Hepatic stellate cell (primary cell): ENCODE measurements at regions not wholly inside any gene's neighbourhood (a gene's known extent, or its start where the extent isn't known, plus 50 kb on each side); places are given as distances from the start of the nearest gene placed in this dataset.
A peak's percentile ranks its signal among the peaks of the same experiment; 100 is the strongest.
"Not testable (repeated sequence)": the region's sequence is repeated elsewhere in the genome, so short reads cannot be mapped to it uniquely, and the experiment has no call there.

ENCODE experiments used
- DNase-seq: peaks from one replicate; pipeline ENCODE4 v3.0.0; 2011; ENCODE audit warnings: low spot score

- DNase-seq = no peak
These were observed 225.9 kb upstream of the PITX2 start for GRCh38 chr4:110848787-110849186.

- no peak for DNase-seq
These were observed 226.6 kb upstream of the PITX2 start for GRCh38 chr4:110849461-110849860.

GRCh38 chr4:110850461-110851442 lies 227.9 kb upstream of the PITX2 start:
- DNase-seq = no peak

- DNase-seq = no peak
These were observed 229.1 kb upstream of the PITX2 start for GRCh38 chr4:110851989-110852388.

- no peak for DNase-seq
These were observed 229.9 kb upstream of the PITX2 start for GRCh38 chr4:110852793-110853192.

DNA sequence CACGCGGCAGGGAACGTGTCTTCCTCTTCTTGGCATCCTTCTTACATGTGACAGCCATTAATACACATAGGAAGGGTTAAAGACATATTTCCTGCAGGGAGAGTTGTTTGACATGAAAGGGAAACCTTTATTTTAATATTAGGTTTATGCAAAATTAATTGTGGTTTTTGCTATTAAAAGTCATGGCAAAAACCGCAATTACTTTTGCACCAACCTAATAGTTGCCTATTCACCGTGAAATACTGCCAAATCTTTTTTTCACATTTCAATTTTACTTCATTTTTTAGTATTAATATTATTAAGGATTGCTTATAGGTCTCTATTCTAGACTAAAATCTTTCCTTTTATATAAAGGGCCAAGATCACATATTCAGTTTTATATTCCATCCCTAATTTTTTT lies 230.4 kb upstream of the PITX2 start:
- no peak for DNase-seq

- peak; percentile 12 for DNase-seq
These were observed 231.3 kb upstream of the PITX2 start for GRCh38 chr4:110854021-110854678.

- DNase-seq = no peak
These were observed 237.2 kb upstream of the PITX2 start for GRCh38 chr4:110860125-110860524.

DNA sequence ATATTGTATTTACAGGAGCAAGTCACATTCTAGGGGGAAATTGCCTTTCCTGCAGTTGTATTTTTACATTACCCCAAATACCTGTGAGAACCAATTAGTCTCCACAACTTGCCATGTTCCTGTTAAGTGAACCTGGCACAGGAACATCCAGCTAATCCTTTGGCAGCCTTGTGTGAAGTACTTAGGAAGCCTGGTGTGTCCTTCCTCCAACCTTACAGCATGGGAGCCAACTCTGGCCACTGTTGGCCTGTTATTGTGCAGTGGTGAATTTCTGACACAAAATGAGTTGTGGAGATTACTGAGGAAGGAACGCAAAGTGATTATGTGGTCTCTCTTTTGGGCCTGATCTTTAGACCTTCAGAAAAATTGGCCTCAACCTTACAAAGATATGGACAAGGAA lies 238.0 kb upstream of the PITX2 start:
- DNase-seq = no peak

DNA sequence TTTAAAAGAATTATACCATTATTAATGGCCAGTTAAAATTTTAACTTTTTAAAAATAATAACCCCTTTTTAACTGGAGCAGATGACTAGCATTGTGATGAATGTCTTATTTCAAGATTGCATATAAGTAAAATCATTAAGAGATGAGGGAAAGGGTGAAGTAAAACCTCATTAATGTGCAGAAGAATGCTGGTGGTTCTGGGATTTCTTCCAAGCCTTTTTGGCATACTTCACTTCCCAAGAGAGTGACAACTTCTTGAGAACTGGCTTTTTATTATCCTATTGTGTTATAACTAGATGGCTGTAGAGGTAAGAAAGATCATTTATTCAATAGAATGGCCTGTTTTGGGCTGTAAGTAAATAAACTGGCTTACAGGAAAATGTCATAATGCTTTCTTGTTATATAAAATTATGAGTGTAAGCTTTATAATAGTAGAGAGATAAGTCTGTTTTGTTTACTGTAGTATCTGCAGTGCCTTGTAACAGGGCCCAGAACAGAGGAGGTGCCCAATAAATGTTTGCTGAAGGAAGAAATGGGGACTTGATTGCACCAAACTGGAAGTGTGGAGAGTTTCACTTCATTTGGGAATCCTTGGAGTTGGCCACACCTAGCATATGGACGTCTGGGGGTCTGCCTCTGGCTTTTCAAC lies 242.9 kb upstream of the PITX2 start:
- DNase-seq = no peak

- no peak for DNase-seq
These were observed 244.5 kb upstream of the PITX2 start for GRCh38 chr4:110867251-110867960.

DNA sequence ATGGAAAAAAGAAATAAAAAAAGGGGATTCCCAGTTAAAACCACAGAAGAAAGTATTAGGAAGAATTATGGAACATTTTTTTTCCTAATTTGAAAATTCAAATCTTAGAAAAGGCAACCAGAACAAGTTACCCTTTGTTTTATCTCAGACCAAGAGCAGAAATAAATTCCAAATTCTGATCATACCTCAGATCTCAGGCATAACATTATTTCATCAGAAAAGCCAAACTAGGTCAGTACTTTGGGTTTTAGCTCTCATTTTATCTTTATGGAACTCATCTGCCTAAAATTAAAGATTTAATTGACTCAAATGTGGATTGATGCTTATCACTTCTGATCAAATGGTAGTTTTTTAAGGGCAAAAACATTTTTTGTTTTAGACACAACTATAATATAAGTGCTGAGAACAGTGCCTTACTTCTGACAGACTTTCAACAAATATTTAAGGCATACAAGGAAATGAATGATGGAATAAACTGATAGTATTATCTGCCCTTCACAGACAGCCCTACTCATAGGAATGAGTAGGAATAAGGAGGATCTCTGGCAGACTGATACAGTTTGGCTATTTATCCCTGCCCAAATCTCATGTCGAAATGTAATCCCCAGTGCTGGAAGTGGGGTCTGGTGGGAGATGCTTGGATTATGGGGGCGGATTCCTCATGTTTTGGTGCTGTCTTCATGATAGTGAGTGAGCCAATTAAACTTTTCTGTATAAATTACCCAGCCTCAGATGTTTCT lies 245.3 kb upstream of the PITX2 start:
- DNase-seq = no peak

DNA sequence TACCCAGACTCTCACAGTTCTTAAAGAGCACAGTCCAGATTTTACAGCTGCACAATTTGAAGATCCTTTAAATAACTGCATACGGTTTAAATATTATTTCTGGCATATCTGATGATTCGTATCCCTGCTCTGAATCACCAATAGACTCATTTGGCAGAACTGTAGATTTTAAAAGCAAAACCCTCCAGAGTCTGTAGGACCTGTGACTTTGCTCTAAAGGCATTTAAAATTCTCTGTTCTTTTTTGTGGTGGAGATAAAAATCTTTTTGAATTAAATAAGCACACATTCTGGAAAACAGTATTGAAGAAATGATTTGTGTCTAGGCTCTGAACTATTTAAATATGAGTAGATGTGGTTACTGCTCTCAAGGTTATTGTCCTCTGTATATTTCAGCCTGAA lies 246.2 kb upstream of the PITX2 start:
- peak; percentile 11 for DNase-seq

DNA sequence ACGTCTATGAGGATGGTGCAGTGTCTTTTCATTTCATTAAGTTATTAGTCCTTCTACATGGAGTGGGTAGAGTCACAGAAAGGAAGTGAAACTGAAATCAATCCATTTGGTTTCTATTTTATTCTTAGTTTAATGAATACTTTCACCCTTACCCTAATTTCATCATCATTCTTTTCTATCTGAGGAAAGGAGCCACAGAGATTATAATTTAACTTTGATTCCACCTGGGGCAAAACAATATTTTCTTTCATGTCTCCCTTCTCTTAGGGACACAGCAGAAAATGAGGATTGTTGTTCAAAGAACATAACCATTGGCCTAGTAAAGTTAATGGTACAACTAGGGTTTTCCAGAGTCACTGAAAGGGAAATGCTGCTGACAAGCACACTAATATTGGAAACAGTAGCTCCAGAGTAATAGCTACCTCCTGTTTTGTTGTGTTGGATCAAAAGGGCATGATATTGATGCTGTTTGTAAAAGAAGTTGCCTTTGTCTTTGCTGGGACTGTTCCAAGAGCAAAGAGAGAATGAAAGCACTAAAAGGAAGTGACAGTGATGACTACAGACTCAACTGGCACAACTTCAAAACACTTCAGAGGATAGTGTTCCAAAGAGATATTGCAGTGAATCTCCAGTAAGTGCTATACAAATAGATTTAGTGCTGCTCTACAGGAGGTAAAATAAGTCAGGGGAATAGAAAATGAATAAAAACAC lies 247.1 kb upstream of the PITX2 start:
- DNase-seq = no peak

GRCh38 chr4:110876214-110876613 lies 253.3 kb upstream of the PITX2 start:
- not testable (repeated sequence) for DNase-seq

DNA sequence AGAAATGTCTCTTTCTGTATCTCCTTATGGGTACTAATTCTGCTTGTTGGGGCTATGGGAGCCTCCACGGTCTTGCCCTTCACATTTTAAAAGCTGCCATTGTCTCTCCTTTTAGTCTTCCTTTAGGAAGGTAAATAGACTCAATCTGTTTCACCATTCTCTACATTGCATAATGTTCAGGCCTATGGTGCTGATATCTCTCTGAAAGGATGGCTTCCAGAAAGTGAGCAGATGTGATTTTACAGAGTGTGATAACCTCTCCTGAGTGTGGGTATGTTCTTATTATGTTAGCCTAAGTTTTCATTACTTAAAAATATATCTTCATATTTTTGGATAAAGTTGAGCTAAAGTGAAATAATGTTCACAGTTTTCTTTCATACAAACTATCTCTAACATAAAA lies 254.0 kb upstream of the PITX2 start:
- DNase-seq = no peak

DNA sequence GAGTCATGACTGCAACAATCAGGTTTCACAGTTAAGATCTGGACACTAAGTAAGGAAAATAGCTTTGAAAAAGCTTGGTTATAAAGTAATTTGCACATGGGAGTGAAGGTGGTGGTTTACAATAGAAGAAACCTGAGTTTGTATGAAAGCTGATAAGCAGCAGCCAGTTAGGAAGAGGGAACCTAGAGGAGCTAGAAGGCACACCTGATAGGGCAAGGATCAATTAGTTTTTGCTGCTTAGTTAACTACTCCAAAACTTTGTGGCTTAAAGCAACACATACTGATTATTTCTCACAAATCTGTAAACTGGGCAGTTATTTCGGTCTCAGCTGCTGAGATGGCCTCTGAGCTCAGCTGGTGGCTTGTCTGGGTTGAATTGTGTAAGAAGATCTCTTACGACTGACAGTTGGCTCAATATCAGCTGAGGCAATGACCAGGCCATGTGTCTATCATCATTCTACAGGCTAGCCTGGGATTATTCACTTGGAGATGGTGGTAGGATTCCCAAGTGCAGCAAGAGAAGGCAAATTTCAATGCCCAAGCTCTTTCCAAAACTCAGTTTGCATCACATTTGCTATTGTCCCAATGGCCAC lies 255.0 kb upstream of the PITX2 start:
- DNase-seq = no peak

GRCh38 chr4:110878413-110878812 lies 255.5 kb upstream of the PITX2 start:
- DNase-seq = no peak

GRCh38 chr4:110878956-110879355 lies 256.1 kb upstream of the PITX2 start:
- DNase-seq = no peak

GRCh38 chr4:110886270-110886669 lies 263.4 kb upstream of the PITX2 start:
- no peak for DNase-seq
